HT1080 (cell line): ENCODE measurements at regions not wholly inside any gene's neighbourhood (a gene's known extent, or its start where the extent isn't known, plus 50 kb on each side); places are given as distances from the start of the nearest gene placed in this dataset.
"Not testable (repeated sequence)": the region's sequence is repeated elsewhere in the genome, so short reads cannot be mapped to it uniquely, and the experiment has no call there.

ENCODE experiments used
- DNase-seq: peaks from one replicate; pipeline ENCODE4 v3.0.0-alpha.2; 2015; ENCODE audit warnings: low read depth

- no peak for DNase-seq
Observed at GRCh38 chr14:106459971-106460730, 933.8 kb downstream of the TMEM121 start.

- no peak for DNase-seq
Observed at GRCh38 chr14:106460916-106461315, 934.5 kb downstream of the TMEM121 start.

GRCh38 chr14:106466483-106466882, 940.1 kb downstream of the TMEM121 start:
- DNase-seq, result peak; percentile 45

- not testable (repeated sequence) for DNase-seq
Observed at GRCh38 chr14:106468869-106469268, 942.5 kb downstream of the TMEM121 start.

- DNase-seq, result not testable (repeated sequence)
Observed at GRCh38 chr14:106470028-106470427, 943.6 kb downstream of the TMEM121 start.

- not testable (repeated sequence) for DNase-seq
Observed at GRCh38 chr14:106474261-106475028, 948.1 kb downstream of the TMEM121 start.

- not testable (repeated sequence) for DNase-seq
Observed at GRCh38 chr14:106475214-106475613, 948.8 kb downstream of the TMEM121 start.

- not testable (repeated sequence) for DNase-seq
Observed at GRCh38 chr14:106477600-106477999, 951.2 kb downstream of the TMEM121 start.

- not testable (repeated sequence) for DNase-seq
Observed at GRCh38 chr14:106480287-106480686, 953.9 kb downstream of the TMEM121 start.

- DNase-seq, result not testable (repeated sequence)
Observed at GRCh38 chr14:106482213-106482612, 955.8 kb downstream of the TMEM121 start.

- no peak for DNase-seq
Observed at GRCh38 chr14:106487600-106487999, 961.2 kb downstream of the TMEM121 start.

- no peak for DNase-seq
Observed at GRCh38 chr14:106488291-106488690, 961.9 kb downstream of the TMEM121 start.

GRCh38 chr14:106489112-106489881, 962.9 kb downstream of the TMEM121 start:
- DNase-seq, result no peak

GRCh38 chr14:106490442-106490841, 964.1 kb downstream of the TMEM121 start:
- no peak for DNase-seq

- DNase-seq, result peak; percentile 61
Observed at GRCh38 chr14:106491851-106492250, 965.5 kb downstream of the TMEM121 start.

- DNase-seq, result no peak
Observed at GRCh38 chr14:106493962-106494823, 967.8 kb downstream of the TMEM121 start.

GRCh38 chr14:106500571-106500970, 974.2 kb downstream of the TMEM121 start:
- DNase-seq, result no peak

- DNase-seq, result no peak
Observed at GRCh38 chr14:106501898-106502297, 975.5 kb downstream of the TMEM121 start.

- DNase-seq, result no peak
Observed at GRCh38 chr14:106505366-106505765, 979.0 kb downstream of the TMEM121 start.

GRCh38 chr14:106506881-106507305, 980.5 kb downstream of the TMEM121 start:
- no peak for DNase-seq

GRCh38 chr14:106507354-106507753, 981.0 kb downstream of the TMEM121 start:
- DNase-seq, result no peak
